OCI-LY7 (cell line): ENCODE measurements at regions not wholly inside any gene's neighbourhood (a gene's known extent, or its start where the extent isn't known, plus 50 kb on each side); places are given as distances from the start of the nearest gene placed in this dataset.
"Not testable (repeated sequence)": the region's sequence is repeated elsewhere in the genome, so short reads cannot be mapped to it uniquely, and the experiment has no call there.

Experiments used
- BruUV-seq: library from RNA; stranded (reverse); fragments of 400-500 nt; replicated peaks from 2 replicates; lab custom pipeline; 2021; lab: Mats Ljungman, UMichigan
- CTCF ChIA-PET: fragments of 300-600 bp; sonication (Branson Sonifier 250); formaldehyde crosslinking; loops from one replicate; lab custom pipeline; 2022; ENCODE audit warnings: antibody characterized with exemption; ENCODE audit not compliant: unreplicated experiment; lab: Charles Lee
- POLR2A ChIA-PET: fragments of 300-600 bp; sonication (Branson Sonifier 250); formaldehyde crosslinking; loops from one replicate; lab custom pipeline; 2022; ENCODE audit warnings: antibody characterized with exemption; lab: Charles Lee
- DNase-seq: peaks from one replicate; pipeline ENCODE4 v3.0.0-alpha.2; 2015; ENCODE audit warnings: low spot score
- H2AFZ ChIP-seq: fragments of 200-600 bp; sonication (generic), shearing (Covaris generic); 2 replicates; pipeline ENCODE4 v1.6.1; 2014; ENCODE audit warnings: mild to moderate bottlenecking, antibody characterized with exemption, low read length, moderate library complexity
- H3K27ac ChIP-seq: fragments of 200-600 bp; sonication (generic); 2 replicates; pipeline ENCODE4 v1.5.1; 2014; ENCODE audit warnings: mixed run types, low read depth, mild to moderate bottlenecking, moderate library complexity, low read length, inconsistent platforms; ENCODE audit not compliant: poor library complexity, severe bottlenecking
- H3K36me3 ChIP-seq: fragments of 200-600 bp; sonication (generic); 2 replicates; pipeline ENCODE4 v1.6.1; 2014; ENCODE audit warnings: mild to moderate bottlenecking, antibody characterized with exemption, low read length, moderate library complexity, mixed read lengths; ENCODE audit not compliant: insufficient read depth
- H3K4me1 ChIP-seq: fragments of 200-600 bp; sonication (generic); 2 replicates; pipeline ENCODE4 v1.5.1; 2014; ENCODE audit warnings: mild to moderate bottlenecking, low read length; ENCODE audit not compliant: insufficient read depth, poor library complexity, severe bottlenecking
- H3K4me2 ChIP-seq: fragments of 200-600 bp; sonication (generic); 2 replicates; pipeline ENCODE4 v1.6.1; 2014; ENCODE audit warnings: mild to moderate bottlenecking, low read length
- H3K4me3 ChIP-seq: fragments of 200-600 bp; sonication (generic); 2 replicates; pipeline ENCODE4 v1.5.1; 2014; ENCODE audit warnings: mild to moderate bottlenecking, low read depth, low read length; ENCODE audit not compliant: poor library complexity, severe bottlenecking
- H3K79me2 ChIP-seq: fragments of 200-600 bp; sonication (generic); 2 replicates; pipeline ENCODE4 v1.6.1; 2016; ENCODE audit warnings: low read depth, mild to moderate bottlenecking, low read length, moderate library complexity, mixed read lengths; ENCODE audit not compliant: insufficient read depth
- H3K9me2 ChIP-seq: fragments of 200-600 bp; sonication (generic); 2 replicates; pipeline ENCODE4 v1.6.1; 2016; ENCODE audit warnings: mild to moderate bottlenecking, low read length, mixed read lengths; ENCODE audit not compliant: insufficient read depth
- H3K9me3 ChIP-seq: fragments of 200-600 bp; sonication (generic); 2 replicates; pipeline ENCODE4 v1.6.1; 2014; ENCODE audit warnings: mild to moderate bottlenecking, mixed run types, low read length, mixed read lengths
- H4K20me1 ChIP-seq: fragments of 200-600 bp; sonication (generic); 2 replicates; pipeline ENCODE4 v1.6.1; 2014; ENCODE audit warnings: mild to moderate bottlenecking, antibody characterized with exemption, low read length, moderate library complexity, mixed read lengths; ENCODE audit not compliant: insufficient read depth
- CTCF ChIP-seq: fragments of 200-600 bp; sonication (generic); conservative IDR thresholded peaks from 2 replicates; pipeline ENCODE4 v1.5.1; 2014; ENCODE audit warnings: mild to moderate bottlenecking, antibody characterized with exemption, low read length, moderate library complexity, mixed read lengths
- EZH2phosphoT487 ChIP-seq: fragments of 200-600 bp; sonication (generic); IDR thresholded peaks from 2 replicates; pipeline ENCODE4 v1.6.1; 2018; ENCODE audit warnings: low read depth, borderline replicate concordance, mild to moderate bottlenecking, mixed run types, antibody characterized with exemption, low read length, moderate library complexity, mixed read lengths
- intact Hi-C: fragments of 100-400 bp; cut with micrococcal nuclease; formaldehyde crosslinking; loops from one replicate; pipeline ENCODE4 v1.10.0; 2022; ENCODE audit not compliant: unreplicated experiment

DNA sequence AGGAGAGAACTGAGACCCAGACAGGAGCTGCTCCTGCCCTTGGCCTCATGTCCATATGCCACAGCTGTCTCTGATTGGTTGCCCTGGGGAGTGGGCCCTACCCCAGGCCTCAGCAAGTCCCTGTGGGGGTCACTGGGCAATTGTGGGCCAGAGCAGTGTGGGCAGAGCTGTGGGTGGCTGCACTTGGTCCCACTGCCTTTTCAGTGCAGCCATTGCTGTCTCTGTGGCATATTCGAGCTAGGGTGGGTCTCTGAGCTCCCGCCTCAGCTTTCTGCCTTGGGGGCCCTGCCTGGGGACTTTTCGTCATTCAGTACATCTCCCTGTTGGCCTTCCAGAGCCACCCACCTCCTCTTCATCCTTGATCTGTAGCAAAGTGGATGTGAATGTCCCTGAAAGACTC is 69.8 kb upstream of the LRPAP1 start:
- Histone ChIP-seq H3K4me3 (no peak overlapping the region), H3K4me2 (no peak overlapping the region), H2AFZ (no peak overlapping the region), H3K36me3 (no peaks in the 10 kb centered on the region), H3K9me3 (no peaks in the 10 kb centered on the region), H4K20me1 (no peaks in the 10 kb centered on the region), H3K9me2 (no peaks in the 10 kb centered on the region), H3K27ac (no peak overlapping the region), H3K4me1 (no peaks in the 10 kb centered on the region), H3K79me2 (no peaks in the 10 kb centered on the region)
- ChIA-PET POLR2A (no interaction called here), CTCF (no interaction called here)
- TF ChIP-seq EZH2phosphoT487: no peak
- TF ChIP-seq CTCF: no peak
- DNase-seq: no peak
- no TSS peak for BruUV-seq
- intact Hi-C loops: no loop called here

DNA sequence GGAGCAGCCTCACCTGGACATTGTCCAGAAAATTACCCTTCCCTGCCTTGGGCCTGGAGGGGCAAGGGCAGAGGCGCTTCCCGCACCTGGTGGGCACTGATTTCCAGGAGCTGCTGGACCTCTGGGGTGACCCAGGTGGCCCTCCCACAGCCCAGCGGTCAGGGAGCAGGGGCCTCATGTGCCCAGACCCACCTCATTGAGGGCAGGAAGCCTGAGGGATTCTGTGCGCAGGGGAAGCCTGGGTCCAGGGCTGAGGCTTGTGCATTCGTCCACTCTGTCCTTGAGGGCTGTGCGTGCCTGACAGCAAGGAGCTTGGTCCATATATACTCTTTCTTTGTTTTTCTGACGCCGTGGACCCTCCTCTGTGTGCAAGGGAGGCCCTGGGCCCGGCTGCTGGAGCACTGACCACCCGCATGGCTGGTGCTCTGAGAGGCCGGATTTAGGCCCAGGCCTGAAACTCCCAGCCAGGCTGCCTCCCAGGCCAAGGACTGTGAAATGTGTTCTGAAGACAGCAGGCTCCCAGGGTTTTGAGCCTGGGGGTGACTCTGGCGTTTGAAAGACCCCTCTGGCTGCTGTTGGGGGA is 69.0 kb upstream of the LRPAP1 start:
- DNase-seq, H3K9me2 ChIP-seq, CTCF ChIA-PET, H3K27ac ChIP-seq, H2AFZ ChIP-seq, H3K9me3 ChIP-seq, H3K4me1 ChIP-seq, H3K36me3 ChIP-seq, H3K79me2 ChIP-seq, POLR2A ChIA-PET, H4K20me1 ChIP-seq, H3K4me2 ChIP-seq, intact Hi-C loops, H3K4me3 ChIP-seq, BruUV-seq: not testable (repeated sequence)

DNA sequence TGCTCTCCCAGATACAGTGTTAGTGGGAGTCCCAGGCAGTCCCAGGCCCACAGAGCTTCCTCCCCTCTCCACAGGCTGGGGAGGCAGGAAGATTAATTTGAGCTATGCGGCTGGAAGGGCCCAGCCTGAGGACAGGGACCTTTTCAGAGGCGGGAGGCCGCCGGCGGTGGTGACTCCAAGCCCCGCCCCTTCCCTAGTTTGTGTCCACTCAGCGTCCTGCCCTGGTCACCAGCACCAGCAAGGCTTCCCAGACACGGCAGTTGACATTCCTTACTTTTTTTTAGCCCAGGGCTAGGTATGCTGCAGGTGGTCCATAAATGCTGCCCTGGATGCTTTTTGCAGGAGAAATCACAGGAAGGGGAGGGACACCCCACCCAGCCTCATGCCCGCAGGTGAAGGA is 67.7 kb upstream of the LRPAP1 start:
- no peaks in the 10 kb centered on the region for H3K9me2 ChIP-seq
- no peak for DNase-seq
- no peaks in the 10 kb centered on the region for H3K9me3 ChIP-seq
- intact Hi-C loops: no loop called here
- no peak overlapping the region for H3K27ac ChIP-seq
- ChIA-PET POLR2A (no interaction called here), CTCF (no interaction called here)
- H3K36me3 ChIP-seq: no peaks in the 10 kb centered on the region
- no peak overlapping the region for H3K4me3 ChIP-seq
- H3K79me2 ChIP-seq: no peaks in the 10 kb centered on the region
- H3K4me1 ChIP-seq: no peaks in the 10 kb centered on the region
- H3K4me2 ChIP-seq: no peak overlapping the region
- no peak overlapping the region for H2AFZ ChIP-seq
- H4K20me1 ChIP-seq: no peaks in the 10 kb centered on the region
- no peak for TF ChIP-seq EZH2phosphoT487
- TF ChIP-seq CTCF: no peak
- BruUV-seq: no TSS peak
